H54 (cell line): ENCODE measurements at regions not wholly inside any gene's neighbourhood (a gene's known extent, or its start where the extent isn't known, plus 50 kb on each side); places are given as distances from the start of the nearest gene placed in this dataset.
"Not testable (repeated sequence)": the region's sequence is repeated elsewhere in the genome, so short reads cannot be mapped to it uniquely, and the experiment has no call there.

ENCODE experiments used
- DNase-seq: peaks from one replicate; pipeline ENCODE4 v3.0.0; 2011; ENCODE audit warnings: low spot score, mixed read lengths; ENCODE audit not compliant: insufficient read length
- FAIRE-seq: peaks from 3 replicates; lab custom pipeline; 2011; peaks lifted over from hg19 to GRCh38; lab: Jason Lieb, UNC
- POLR2A ChIP-seq: IDR thresholded peaks from 2 replicates; pipeline ENCODE4 v1.6.1; 2011; ENCODE audit warnings: low read depth, mild to moderate bottlenecking, low read length

DNA sequence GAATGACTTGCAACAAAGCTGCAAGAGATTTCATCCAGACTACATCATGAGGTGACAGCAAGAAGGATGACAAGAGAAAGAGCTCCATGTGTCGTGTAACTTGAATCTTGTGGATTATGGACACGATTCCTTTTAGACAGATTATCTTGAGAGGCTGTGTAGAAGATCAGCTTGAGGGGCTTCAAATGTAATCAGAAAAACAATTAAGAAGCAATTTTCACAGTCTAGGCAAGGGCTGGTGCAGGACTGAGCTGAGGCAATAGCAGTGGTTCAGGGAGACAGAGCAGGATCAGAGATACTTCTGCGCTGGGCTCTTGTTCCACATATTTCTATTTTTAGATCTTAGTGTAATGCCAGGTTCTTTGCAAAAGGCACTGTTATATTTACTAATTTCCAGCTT is 253.0 kb upstream of the COBL start:
- DNase-seq, result no peak
- FAIRE-seq, result no peak
- TF ChIP-seq POLR2A, result no peak

- no peak for TF ChIP-seq POLR2A
- FAIRE-seq (no peak), DNase-seq (no peak)
Measured at GRCh38 chr7:51569176-51569575, 252.6 kb upstream of the COBL start.

DNA sequence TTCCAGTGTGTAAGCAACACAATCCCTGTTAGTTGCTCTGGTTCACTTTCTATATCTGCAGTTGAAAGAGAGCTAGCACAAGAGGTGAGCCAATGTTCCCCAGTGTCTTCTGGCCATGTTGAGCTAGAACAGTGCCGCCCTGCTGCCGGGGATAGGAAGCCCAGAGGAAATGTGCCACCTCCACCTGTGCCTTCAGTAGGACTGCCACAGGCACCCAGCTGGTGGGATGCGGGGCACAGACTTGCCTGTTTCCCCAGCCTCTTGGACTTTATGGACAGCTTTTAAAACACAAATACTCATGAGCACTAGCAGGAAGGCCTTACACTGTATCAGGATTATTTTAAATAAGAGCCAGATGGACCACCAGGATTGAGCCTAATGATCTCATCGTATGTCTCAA is 234.5 kb upstream of the COBL start:
- TF ChIP-seq POLR2A, result no peak
- no peak for FAIRE-seq

DNA sequence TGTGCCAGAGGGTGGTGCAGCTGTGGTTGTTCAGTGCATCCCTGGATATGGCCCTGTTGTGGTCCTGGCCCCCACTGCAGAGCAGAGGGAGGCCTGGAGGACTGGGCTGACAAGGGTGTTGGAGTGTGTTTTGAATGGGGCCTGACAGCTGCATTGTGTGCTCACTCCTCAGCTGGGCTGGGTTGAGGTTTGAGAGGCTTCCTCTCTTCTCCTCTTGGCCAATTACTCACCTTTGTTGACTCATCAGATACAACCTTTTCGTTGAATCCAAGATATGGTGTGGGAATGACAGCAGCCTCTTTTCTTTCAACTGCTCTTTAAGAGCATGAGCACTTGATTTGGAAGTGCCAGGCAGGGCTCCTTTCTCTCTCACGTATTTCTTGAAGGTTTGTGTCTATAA is 228.5 kb upstream of the COBL start:
- FAIRE-seq (no peak), DNase-seq (no peak)
- TF ChIP-seq POLR2A, result no peak

More for the DNA sequence above, 234.5 kb upstream of the COBL start:
- no peak for DNase-seq

DNA sequence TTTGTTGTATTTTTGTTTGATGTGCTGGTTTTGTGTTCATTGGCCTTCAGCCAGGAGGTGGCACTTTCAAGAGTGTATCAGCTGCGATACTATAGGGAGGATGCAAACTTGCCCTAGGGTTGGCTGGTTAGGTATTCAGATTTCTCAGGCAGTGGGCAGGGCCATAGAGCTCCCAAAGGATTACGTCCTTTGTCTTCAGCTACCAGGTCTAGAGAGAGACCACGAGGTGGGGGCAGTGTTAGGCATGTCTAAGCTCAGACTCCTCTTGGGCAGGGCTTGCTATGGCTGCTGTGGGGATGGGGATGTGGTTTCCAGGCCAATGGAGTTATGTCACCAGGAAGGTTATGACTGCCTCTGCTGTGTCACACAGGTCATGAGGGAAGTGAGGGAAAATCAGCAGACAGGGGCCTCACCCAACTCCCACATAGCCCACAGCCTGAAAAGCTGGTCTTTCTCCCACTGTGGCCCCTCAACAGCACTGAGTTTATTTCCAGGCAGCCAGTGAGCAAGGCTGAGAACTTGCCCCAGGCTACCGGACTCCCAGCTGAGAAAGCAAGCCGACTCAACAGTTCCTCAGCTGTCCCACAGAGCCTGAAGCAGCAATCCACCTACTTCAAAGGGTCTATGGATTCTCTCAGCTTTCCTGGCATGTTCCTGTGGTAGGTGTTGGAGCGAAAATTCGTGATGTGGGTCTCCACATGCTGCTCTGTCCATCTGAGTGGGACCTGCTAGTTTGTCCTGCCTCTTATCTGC is 227.4 kb upstream of the COBL start:
- FAIRE-seq (no peak), DNase-seq (no peak)
- TF ChIP-seq POLR2A, result no peak

- FAIRE-seq, DNase-seq: not testable (repeated sequence)
Measured at GRCh38 chr7:51540906-51541305, 224.3 kb upstream of the COBL start.

DNA sequence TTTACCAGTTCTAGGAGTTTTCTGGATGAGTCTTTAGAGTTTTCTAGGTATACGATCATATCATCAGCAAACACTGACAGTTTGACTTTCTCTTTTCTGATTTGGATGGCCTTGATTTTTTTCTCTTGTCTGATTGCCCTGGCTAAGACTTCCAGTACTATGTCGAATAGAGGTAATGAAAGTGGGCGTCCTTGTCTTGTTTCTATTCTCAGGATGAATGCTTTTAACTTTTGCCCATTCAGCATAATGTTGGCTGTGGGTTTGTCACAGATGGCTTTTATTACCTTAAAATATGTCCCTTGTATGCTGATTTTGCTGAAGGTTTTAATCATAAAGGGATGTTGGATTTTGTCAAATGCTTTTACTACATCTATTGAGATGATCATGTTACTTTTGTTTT is 223.2 kb upstream of the COBL start:
- no peak for TF ChIP-seq POLR2A
- FAIRE-seq, result no peak
- DNase-seq, result no peak

- DNase-seq, result no peak
- TF ChIP-seq POLR2A, result no peak
- FAIRE-seq, result no peak
Measured at GRCh38 chr7:51528172-51528571, 211.6 kb upstream of the COBL start.

DNA sequence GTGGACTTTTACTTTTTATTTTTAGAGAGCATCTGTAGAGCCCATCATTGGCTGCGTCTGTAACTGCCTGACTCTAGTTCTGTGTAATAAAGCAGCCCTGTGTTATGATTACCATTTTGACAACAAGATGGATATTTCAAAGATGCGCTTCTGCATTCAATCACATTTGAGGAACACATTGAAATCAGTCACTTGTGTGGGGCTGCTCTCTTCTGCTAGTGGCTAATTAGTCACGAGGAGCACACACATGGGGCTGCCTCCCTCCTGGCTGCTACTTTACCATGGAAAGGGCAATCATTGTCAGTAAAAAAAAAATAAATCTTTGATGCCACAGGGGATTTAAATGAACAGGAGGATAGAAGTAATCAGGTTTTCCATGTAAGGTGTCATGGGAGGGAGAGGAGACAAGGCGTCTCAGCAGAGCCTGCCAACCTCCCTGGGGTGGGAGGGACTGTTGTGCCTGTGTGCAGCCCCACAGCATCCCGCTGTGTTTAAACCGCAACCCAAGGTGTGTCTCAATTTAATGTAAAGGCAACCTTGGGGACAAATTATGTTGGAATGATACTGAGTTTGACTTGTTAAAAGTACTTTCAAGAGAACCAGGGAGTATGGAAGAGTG is 205.2 kb upstream of the COBL start:
- FAIRE-seq (no peak), DNase-seq (no peak)
- TF ChIP-seq POLR2A, result no peak

DNA sequence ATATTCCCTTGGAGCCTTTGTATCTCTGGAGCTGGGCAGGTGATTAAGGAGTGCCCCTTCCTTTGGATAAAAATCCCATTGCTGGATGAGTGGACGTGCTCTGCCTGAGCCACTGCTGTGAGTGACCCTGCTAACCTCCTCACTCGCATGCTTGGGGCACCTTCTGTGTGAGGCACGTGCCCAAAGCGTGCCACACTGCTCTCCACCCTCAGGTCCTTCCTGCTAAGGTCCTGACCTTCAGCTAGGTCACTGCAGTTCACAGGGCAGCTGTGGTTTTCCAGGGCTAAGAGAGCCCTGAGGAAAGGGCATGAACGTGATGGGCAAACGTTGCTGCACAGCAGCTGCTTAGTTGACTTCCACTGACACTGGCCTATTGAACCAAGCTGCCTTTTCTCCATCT is 204.4 kb upstream of the COBL start:
- DNase-seq (no peak), FAIRE-seq (no peak)
- TF ChIP-seq POLR2A, result no peak

DNA sequence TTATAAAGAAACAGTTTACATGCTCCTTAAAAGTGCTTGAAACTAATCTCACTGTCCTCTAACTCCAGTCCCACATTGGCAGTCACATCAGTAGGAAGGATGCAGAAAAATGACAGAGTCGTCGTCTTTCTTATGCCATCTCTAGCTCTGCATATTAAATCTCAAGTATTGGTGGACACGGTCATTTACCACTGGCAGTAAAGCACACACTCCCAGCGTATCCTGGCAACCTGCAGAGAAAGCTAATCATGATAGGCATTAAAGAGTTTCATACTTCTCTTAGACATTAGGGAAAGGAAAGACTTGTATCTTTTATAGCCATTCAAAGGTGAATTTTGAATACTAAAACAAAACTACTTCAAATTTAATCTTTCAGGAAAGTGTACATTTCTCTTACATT is 202.0 kb upstream of the COBL start:
- no peak for TF ChIP-seq POLR2A
- DNase-seq (no peak), FAIRE-seq (no peak)

GRCh38 chr7:51517187-51517586 is 200.6 kb upstream of the COBL start:
- TF ChIP-seq POLR2A, result no peak
- DNase-seq (no peak), FAIRE-seq (no peak)

GRCh38 chr7:51501620-51502019 is 185.0 kb upstream of the COBL start:
- FAIRE-seq (no peak), DNase-seq (no peak)
- no peak for TF ChIP-seq POLR2A

DNA sequence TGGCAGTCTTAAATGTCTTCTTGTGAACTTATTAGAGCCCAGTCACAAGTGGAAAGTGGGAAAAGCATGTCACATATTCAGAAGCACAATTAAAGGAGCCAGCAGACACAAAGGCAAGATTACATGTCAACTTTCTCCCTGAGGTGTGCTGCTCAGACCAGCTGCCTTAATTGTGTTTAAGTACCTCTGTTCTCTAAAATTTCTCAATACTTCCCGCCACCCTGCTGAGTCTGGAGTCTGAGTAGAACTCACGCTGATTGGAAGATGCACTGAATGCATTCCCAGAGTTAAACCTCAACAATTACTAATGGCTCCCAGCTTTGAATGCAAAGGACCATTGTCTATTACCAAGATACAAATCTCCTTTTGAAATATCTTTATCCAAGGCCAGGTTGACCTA is 166.4 kb upstream of the COBL start:
- no peak for TF ChIP-seq POLR2A
- FAIRE-seq (no peak), DNase-seq (no peak)

GRCh38 chr7:51481421-51481820 is 164.8 kb upstream of the COBL start:
- TF ChIP-seq POLR2A, result no peak
- DNase-seq (no peak), FAIRE-seq (no peak)
